ENCODE measurements at regions not wholly inside any gene's neighbourhood (a gene's known extent, or its start where the extent isn't known, plus 50 kb on each side); places are given as distances from the start of the nearest gene placed in this dataset.

- H4K20me1 ChIP-seq (ENCODE audit: insufficient read depth), result no peaks in the 10 kb centered on the region
- H3K9me2 ChIP-seq (ENCODE audit: insufficient read depth), result no peaks in the 10 kb centered on the region
- H3K4me2 ChIP-seq (ENCODE audit: unreplicated experiment), result no peak overlapping the region
- H3K9me3 ChIP-seq (ENCODE audit: low read depth), result no peaks in the 10 kb centered on the region
- WGBS, 2 experiments (ENCODE audit: low coverage in 1 of 2, low lambda C conversion rate in 2 of 2, missing lambda C conversion rate in 2 of 2), result 91 to 97% methylated on average over 4 of the region's 4 CpGs
- no peak for DNase-seq
- H3K4me1 ChIP-seq (ENCODE audit: insufficient read depth), result no peaks in the 10 kb centered on the region; the same call in 1 of the 2 replicates
- no peak overlapping the region for H3K4me3 ChIP-seq
- no peak for TF ChIP-seq EZH2phosphoT487 (IDR thresholded peaks at IDR 0.05; ENCODE audit: insufficient read depth, low read depth)
- TF ChIP-seq EZH2 (IDR thresholded peaks at IDR 0.05; ENCODE audit: insufficient read depth, poor library complexity, severe bottlenecking), result no peak
- no peak overlapping the region for H3K9ac ChIP-seq
- in situ Hi-C loops (cut with MboI), result loop anchor here (10.0 kb wide), 1 partner anchor 100 kb away; no protein-coding TSS in a partner anchor
- H3K27ac ChIP-seq, result no peak overlapping the region
- H2AFZ ChIP-seq, result 0 out of 2 replicates have a peak overlapping the region, but pooled peaks have one; percentile 36
- H3K79me2 ChIP-seq (ENCODE audit: insufficient read depth), result no peaks in the 10 kb centered on the region
- no peaks in the 10 kb centered on the region for H3F3A ChIP-seq (ENCODE audit: insufficient read depth)
- no peaks in the 10 kb centered on the region for H3K27me3 ChIP-seq (replicated peaks; ENCODE audit: insufficient read depth)
- no peaks in the 10 kb centered on the region for H3K36me3 ChIP-seq (ENCODE audit: low read depth)
Observed at GRCh38 chr21:25384782-25385181, 222.5 kb downstream of the MRPL39 start.

DNA sequence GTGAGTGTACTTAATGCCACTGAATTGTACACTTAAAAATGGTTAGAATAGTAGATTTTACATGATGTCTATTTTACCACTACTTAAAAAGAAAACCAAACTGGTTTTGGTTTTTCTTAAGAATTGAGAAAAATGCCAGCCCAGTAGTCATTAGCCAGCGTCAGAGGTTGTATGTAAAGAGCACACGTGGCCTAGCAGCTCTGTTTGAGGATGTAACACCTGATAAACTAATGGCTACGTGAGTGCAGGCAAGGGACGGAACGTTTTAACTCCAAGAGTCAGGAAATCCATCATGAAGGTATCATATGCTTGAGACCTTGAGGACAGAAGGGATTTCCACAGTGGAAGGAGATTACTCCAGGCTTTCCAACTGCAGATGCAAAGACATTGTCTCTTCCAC, 223.7 kb downstream of the MRPL39 start:
- TF ChIP-seq EZH2 (IDR thresholded peaks at IDR 0.05; ENCODE audit: insufficient read depth, poor library complexity, severe bottlenecking) (no peak), EZH2phosphoT487 (IDR thresholded peaks at IDR 0.05; ENCODE audit: insufficient read depth, low read depth) (no peak)
- Histone ChIP-seq H3K4me1 (ENCODE audit: insufficient read depth) (no peaks in the 10 kb centered on the region; the same call in 1 of the 2 replicates), H4K20me1 (ENCODE audit: insufficient read depth) (no peaks in the 10 kb centered on the region), H3K4me2 (ENCODE audit: unreplicated experiment) (no peak overlapping the region), H3K36me3 (ENCODE audit: low read depth) (no peaks in the 10 kb centered on the region), H3K79me2 (ENCODE audit: insufficient read depth) (no peaks in the 10 kb centered on the region), H3K9me3 (ENCODE audit: low read depth) (no peaks in the 10 kb centered on the region), H3K27ac (no peak overlapping the region), H3K9ac (no peak overlapping the region), H2AFZ (no peak overlapping the region), H3F3A (ENCODE audit: insufficient read depth) (no peaks in the 10 kb centered on the region), H3K27me3 (replicated peaks; ENCODE audit: insufficient read depth) (no peaks in the 10 kb centered on the region), H3K9me2 (ENCODE audit: insufficient read depth) (no peaks in the 10 kb centered on the region), H3K4me3 (no peak overlapping the region)
- 77 to 84% methylated on average over 5 of the region's 5 CpGs for WGBS, 2 experiments (ENCODE audit: low coverage in 1 of 2, low lambda C conversion rate in 2 of 2, missing lambda C conversion rate in 2 of 2)
- in situ Hi-C loops (cut with MboI), result loop anchor here (10.0 kb wide), 1 partner anchor 99 kb away; no protein-coding TSS in a partner anchor
- DNase-seq, result no peak

DNA sequence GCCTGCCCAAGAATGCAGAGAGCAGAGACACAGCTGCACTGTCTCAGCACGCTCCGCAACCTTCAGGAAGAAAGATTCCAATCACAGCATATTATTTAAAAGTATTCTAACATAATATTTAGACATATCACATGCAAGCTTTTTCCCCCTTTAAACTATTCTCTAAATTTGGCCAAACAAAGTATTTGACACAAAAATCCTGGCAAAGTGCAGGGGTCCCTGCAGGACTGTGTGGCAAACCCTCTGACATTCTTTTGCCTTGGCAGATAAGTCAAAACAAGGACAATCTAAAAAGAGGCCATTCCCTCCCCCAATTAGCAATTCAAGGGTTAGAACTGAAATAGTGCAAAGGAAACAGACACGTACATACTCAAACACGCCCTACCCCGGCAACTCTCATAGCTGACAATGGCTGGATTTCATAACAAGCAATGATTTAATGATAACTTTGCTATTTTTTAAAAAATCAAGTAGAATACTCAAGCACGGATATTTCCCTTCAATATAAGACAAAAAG, 225.3 kb downstream of the MRPL39 start:
- Histone ChIP-seq H3K27ac (no peak overlapping the region), H3K36me3 (ENCODE audit: low read depth) (no peaks in the 10 kb centered on the region), H3K4me3 (no peak overlapping the region), H3K27me3 (replicated peaks; ENCODE audit: insufficient read depth) (no peaks in the 10 kb centered on the region), H3K9me3 (ENCODE audit: low read depth) (no peaks in the 10 kb centered on the region), H3K9ac (no peak overlapping the region), H2AFZ (no peak overlapping the region), H3K9me2 (ENCODE audit: insufficient read depth) (no peaks in the 10 kb centered on the region), H3F3A (ENCODE audit: insufficient read depth) (no peaks in the 10 kb centered on the region), H3K4me1 (ENCODE audit: insufficient read depth) (peaks cover 1% of the 10 kb centered on the region; the same call in 1 of the 2 replicates), H3K4me2 (ENCODE audit: unreplicated experiment) (no peak overlapping the region), H3K79me2 (ENCODE audit: insufficient read depth) (no peaks in the 10 kb centered on the region), H4K20me1 (ENCODE audit: insufficient read depth) (no peaks in the 10 kb centered on the region)
- WGBS, 2 experiments (ENCODE audit: low coverage in 1 of 2, low lambda C conversion rate in 2 of 2, missing lambda C conversion rate in 2 of 2), result 70 to 72% methylated on average over 6 of the region's 6 CpGs
- TF ChIP-seq EZH2 (IDR thresholded peaks at IDR 0.05; ENCODE audit: insufficient read depth, poor library complexity, severe bottlenecking) (no peak), EZH2phosphoT487 (IDR thresholded peaks at IDR 0.05; ENCODE audit: insufficient read depth, low read depth) (no peak)
- in situ Hi-C loops (cut with MboI), result loop anchor here (10.0 kb wide), 1 partner anchor 97 kb away; no protein-coding TSS in a partner anchor
- no peak for DNase-seq

GRCh38 chr21:25375675-25376074, 231.6 kb downstream of the MRPL39 start:
- Histone ChIP-seq H3K4me3 (peak overlapping the region; percentile 57), H3K27me3 (replicated peaks; ENCODE audit: insufficient read depth) (no peaks in the 10 kb centered on the region)

More at GRCh38 chr21:25375675-25376074, 231.6 kb downstream of the MRPL39 start:
- Histone ChIP-seq H3K9me2 (ENCODE audit: insufficient read depth) (no peaks in the 10 kb centered on the region), H3K9me3 (ENCODE audit: low read depth) (no peaks in the 10 kb centered on the region), H3F3A (ENCODE audit: insufficient read depth) (peaks cover 16% of the 10 kb centered on the region), H4K20me1 (ENCODE audit: insufficient read depth) (no peaks in the 10 kb centered on the region), H3K9ac (peak overlapping the region; percentile 20), H2AFZ (peak overlapping the region; percentile 47), H3K36me3 (ENCODE audit: low read depth) (no peaks in the 10 kb centered on the region), H3K4me2 (ENCODE audit: unreplicated experiment) (peak overlapping the region; percentile 67), H3K79me2 (ENCODE audit: insufficient read depth) (no peaks in the 10 kb centered on the region), H3K27ac (peak overlapping the region; percentile 19), H3K4me1 (ENCODE audit: insufficient read depth) (peaks cover 40% of the 10 kb centered on the region)
- in situ Hi-C loops (cut with MboI), result no loop called here
- 74 to 77% methylated on average over 1 of the region's 1 CpG for WGBS, 2 experiments (ENCODE audit: low coverage in 1 of 2, low lambda C conversion rate in 2 of 2, missing lambda C conversion rate in 2 of 2)
- TF ChIP-seq EZH2 (IDR thresholded peaks at IDR 0.05; ENCODE audit: insufficient read depth, poor library complexity, severe bottlenecking), result no peak
- TF ChIP-seq EZH2phosphoT487 (IDR thresholded peaks at IDR 0.05; ENCODE audit: insufficient read depth, low read depth), result no peak
- peak; percentile 50 for DNase-seq

All from GM23248 (cell line).